ENCODE measurements at regions not wholly inside any gene's neighbourhood (a gene's known extent, or its start where the extent isn't known, plus 50 kb on each side); places are given as distances from the start of the nearest gene placed in this dataset.

DNA sequence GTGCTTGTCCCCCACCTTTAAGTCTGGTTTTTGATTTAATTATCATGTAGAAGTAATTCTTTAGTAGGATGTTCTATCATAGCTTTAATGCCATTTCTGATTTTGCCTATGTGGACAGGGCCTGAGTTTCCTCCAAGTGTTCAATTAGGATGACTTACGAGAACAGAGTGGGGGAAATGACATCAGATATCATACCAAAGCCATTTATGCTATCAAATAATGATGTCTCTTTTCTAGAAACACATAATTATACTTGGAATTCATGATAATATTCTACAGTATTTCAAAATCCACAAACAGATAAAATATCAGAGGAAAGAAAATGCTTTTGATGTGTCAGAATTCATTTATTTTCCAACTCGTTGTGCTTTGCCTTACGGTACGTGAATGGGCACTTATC, 165.9 kb upstream of the SPRED2 start:
- H3K9me3 ChIP-seq, result no peaks in the 10 kb centered on the region
- no peak overlapping the region for H3K4me3 ChIP-seq
- H3K4me1 ChIP-seq, result no peaks in the 10 kb centered on the region
- WGBS, result 85% methylated on average over 4 of the region's 4 CpGs
- no peak overlapping the region for H3K27ac ChIP-seq
- DNase-seq (ENCODE audit: low spot score in 2 of 2), result no peak
- H3K36me3 ChIP-seq, result no peaks in the 10 kb centered on the region
- no peaks in the 10 kb centered on the region for H3K27me3 ChIP-seq
- TF ChIP-seq EP300 (IDR thresholded peaks at IDR 0.05) (no peak), POLR2A (IDR thresholded peaks at IDR 0.05) (no peak), POLR2AphosphoS5 (IDR thresholded peaks at IDR 0.05) (no peak)
- TF ChIP-seq, protein P1, sequence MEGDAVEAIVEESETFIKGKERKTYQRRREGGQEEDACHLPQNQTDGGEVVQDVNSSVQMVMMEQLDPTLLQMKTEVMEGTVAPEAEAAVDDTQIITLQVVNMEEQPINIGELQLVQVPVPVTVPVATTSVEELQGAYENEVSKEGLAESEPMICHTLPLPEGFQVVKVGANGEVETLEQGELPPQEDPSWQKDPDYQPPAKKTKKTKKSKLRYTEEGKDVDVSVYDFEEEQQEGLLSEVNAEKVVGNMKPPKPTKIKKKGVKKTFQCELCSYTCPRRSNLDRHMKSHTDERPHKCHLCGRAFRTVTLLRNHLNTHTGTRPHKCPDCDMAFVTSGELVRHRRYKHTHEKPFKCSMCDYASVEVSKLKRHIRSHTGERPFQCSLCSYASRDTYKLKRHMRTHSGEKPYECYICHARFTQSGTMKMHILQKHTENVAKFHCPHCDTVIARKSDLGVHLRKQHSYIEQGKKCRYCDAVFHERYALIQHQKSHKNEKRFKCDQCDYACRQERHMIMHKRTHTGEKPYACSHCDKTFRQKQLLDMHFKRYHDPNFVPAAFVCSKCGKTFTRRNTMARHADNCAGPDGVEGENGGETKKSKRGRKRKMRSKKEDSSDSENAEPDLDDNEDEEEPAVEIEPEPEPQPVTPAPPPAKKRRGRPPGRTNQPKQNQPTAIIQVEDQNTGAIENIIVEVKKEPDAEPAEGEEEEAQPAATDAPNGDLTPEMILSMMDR (IDR thresholded peaks at IDR 0.05), result no peak

DNA sequence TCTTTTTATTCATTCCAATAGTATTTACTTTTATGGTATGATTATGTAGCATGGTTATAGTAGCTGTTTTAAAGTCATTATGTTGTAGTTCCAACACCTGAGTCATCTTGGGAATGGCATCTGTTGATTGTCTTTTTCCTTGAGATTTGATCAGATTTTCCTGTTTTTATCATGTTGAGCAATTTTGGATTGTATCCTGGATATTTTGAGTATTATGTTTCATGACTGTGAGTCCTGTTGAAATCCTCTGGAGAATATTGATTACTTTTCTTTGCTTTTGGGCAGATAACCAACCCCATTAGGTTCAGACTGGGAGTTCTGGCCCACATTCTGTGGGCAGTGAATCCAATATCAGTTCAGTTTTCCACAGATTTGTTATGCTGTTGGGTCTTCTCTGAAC, 163.2 kb upstream of the SPRED2 start:
- no peaks in the 10 kb centered on the region for H3K36me3 ChIP-seq
- no peak overlapping the region for H3K4me3 ChIP-seq
- H3K9me3 ChIP-seq, result no peaks in the 10 kb centered on the region
- no peaks in the 10 kb centered on the region for H3K27me3 ChIP-seq
- TF ChIP-seq POLR2A (IDR thresholded peaks at IDR 0.05), result no peak
- no peak for TF ChIP-seq EP300 (IDR thresholded peaks at IDR 0.05)
- TF ChIP-seq, protein P1 (IDR thresholded peaks at IDR 0.05), result no peak
- TF ChIP-seq POLR2AphosphoS5 (IDR thresholded peaks at IDR 0.05), result no peak
- no peaks in the 10 kb centered on the region for H3K4me1 ChIP-seq
- no peak overlapping the region for H3K27ac ChIP-seq
- DNase-seq (ENCODE audit: low spot score in 2 of 2), result no peak

DNA sequence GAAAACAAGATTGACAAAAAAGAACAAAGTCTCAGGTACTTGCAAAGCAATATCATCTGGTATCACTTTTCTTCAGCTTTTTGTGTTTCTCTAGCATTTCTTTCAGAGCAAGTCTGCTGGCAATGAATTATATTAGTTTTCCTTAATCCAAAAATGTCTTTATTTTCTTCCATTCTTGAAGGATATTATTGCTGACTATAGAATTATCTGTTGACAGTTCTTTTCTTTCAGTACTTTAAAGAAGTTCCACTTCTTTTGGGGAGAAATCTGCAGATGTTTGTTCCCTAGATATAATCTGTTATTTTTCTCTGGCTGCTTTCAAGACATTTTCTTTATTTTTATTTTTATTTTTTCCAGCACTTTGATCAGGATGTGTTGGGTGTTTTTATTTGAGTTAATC, 161.8 kb upstream of the SPRED2 start:
- no peak overlapping the region for H3K27ac ChIP-seq
- no peak for DNase-seq (ENCODE audit: low spot score in 2 of 2)
- no peaks in the 10 kb centered on the region for H3K4me1 ChIP-seq
- no peaks in the 10 kb centered on the region for H3K36me3 ChIP-seq
- TF ChIP-seq, protein P1 (IDR thresholded peaks at IDR 0.05), result no peak
- TF ChIP-seq EP300 (IDR thresholded peaks at IDR 0.05) (no peak), POLR2AphosphoS5 (IDR thresholded peaks at IDR 0.05) (no peak), POLR2A (IDR thresholded peaks at IDR 0.05) (no peak)
- H3K9me3 ChIP-seq, result no peaks in the 10 kb centered on the region
- no peaks in the 10 kb centered on the region for H3K27me3 ChIP-seq
- H3K4me3 ChIP-seq, result no peak overlapping the region

DNA sequence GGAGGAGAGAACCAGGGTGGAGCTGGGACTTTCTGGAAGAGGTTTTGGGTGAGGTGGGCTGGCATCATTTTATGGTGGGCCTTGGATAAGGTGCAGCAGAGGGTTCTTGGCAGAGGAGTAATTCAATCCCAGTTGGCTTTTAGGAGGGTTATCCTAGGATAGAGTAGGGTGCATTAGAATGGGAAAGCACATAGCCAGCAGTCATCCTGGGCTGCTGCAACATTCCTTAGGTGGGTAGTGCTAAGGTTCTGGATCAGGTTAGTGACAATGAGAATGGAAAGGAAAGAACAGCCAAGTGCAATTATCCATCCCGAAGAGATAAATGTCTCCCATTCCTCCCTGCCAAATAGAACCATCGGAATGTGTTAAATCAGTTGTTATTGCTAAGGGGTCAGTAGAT, 157.3 kb upstream of the SPRED2 start:
- DNase-seq (ENCODE audit: low spot score in 2 of 2), result no peak
- Histone ChIP-seq H3K4me3 (no peak overlapping the region), H3K36me3 (no peaks in the 10 kb centered on the region), H3K27me3 (no peaks in the 10 kb centered on the region), H3K4me1 (no peaks in the 10 kb centered on the region), H3K27ac (no peak overlapping the region), H3K9me3 (no peaks in the 10 kb centered on the region)
- TF ChIP-seq POLR2A (IDR thresholded peaks at IDR 0.05), result no peak
- 71% methylated on average over 2 of the region's 2 CpGs for WGBS

DNA sequence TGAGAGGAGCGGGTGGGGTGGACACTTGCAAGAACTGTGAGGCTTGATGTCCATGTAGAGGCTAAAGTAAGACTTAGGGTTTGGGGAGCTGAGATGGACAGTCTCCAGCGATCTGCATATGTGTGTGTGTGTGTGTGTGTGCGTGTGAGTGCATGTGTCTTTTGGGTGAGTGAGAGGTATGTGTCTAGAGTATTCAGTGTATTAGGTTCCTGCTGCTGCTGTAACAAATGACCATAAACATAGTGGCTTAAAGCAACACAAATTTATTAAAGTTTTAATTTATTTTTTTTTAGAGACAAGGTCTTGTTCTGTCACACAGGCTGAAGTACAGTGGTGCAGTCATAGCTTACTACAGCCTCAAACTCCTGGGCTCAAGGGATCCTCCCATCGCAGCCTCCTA, 155.4 kb upstream of the SPRED2 start:
- no peak overlapping the region for H3K4me3 ChIP-seq
- no peak for DNase-seq (ENCODE audit: low spot score in 2 of 2)
- TF ChIP-seq, protein P1 (IDR thresholded peaks at IDR 0.05), result no peak
- TF ChIP-seq POLR2A (IDR thresholded peaks at IDR 0.05), result no peak
- TF ChIP-seq POLR2AphosphoS5 (IDR thresholded peaks at IDR 0.05), result no peak
- TF ChIP-seq EP300 (IDR thresholded peaks at IDR 0.05), result no peak
- H3K27me3 ChIP-seq, result no peaks in the 10 kb centered on the region
- H3K4me1 ChIP-seq, result no peaks in the 10 kb centered on the region
- no peaks in the 10 kb centered on the region for H3K9me3 ChIP-seq
- H3K27ac ChIP-seq, result no peak overlapping the region
- 87% methylated on average over 4 of the region's 4 CpGs for WGBS
- no peaks in the 10 kb centered on the region for H3K36me3 ChIP-seq

DNA sequence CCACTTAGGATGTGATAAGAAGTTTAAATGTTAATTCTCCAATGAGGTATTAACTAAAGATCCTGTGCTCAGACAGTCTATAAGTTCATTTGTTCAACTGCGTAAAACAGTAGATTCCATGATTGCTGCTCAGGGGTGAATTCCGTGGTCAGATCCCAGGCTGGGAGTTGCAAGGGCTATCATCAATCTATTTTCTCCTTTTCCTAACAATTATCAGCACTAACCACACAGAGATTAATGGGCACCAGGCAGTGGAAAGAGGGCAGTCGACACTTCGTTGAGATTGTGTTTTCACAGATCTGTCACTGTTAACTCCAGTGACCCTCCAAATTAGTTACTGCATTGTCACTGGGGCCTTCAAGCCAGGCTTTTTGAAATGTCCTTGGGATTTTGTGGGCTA, 154.1 kb upstream of the SPRED2 start:
- H3K4me3 ChIP-seq, result no peak overlapping the region
- H3K9me3 ChIP-seq, result no peaks in the 10 kb centered on the region
- 93% methylated on average over 4 of the region's 4 CpGs for WGBS
- H3K4me1 ChIP-seq, result no peaks in the 10 kb centered on the region
- H3K36me3 ChIP-seq, result no peaks in the 10 kb centered on the region
- no peaks in the 10 kb centered on the region for H3K27me3 ChIP-seq
- H3K27ac ChIP-seq, result no peak overlapping the region
- no peak for DNase-seq (ENCODE audit: low spot score in 2 of 2)
- TF ChIP-seq POLR2AphosphoS5 (IDR thresholded peaks at IDR 0.05) (no peak), EP300 (IDR thresholded peaks at IDR 0.05) (no peak), POLR2A (IDR thresholded peaks at IDR 0.05) (no peak)
- TF ChIP-seq, protein P1 (IDR thresholded peaks at IDR 0.05), result no peak

All from suprapubic skin (tissue), 4 donors.